ENCODE measurements at regions not wholly inside any gene's neighbourhood (a gene's known extent, or its start where the extent isn't known, plus 50 kb on each side); places are given as distances from the start of the nearest gene placed in this dataset.

- TF ChIP-seq CTCF (conservative IDR thresholded peaks at IDR 0.05) = no peak
- no peak for TF ChIP-seq EZH2 (IDR thresholded peaks at IDR 0.05; ENCODE audit: low read depth)
Observed at GRCh38 chr20:4083098-4083865, 65.3 kb upstream of the SMOX start.

All from PC-9 (cell line).